Small intestine (tissue), 7 donors: ENCODE measurements at regions not wholly inside any gene's neighbourhood (a gene's known extent, or its start where the extent isn't known, plus 50 kb on each side); places are given as distances from the start of the nearest gene placed in this dataset.

Experiments
- DNase-seq, 2 donors: peaks; one replicate each; pipeline versions ENCODE4 v3.0.0 to v3.0.0-alpha.2; 2013
- FAIRE-seq: peaks from 2 replicates; lab custom pipeline; 2012; peaks lifted over from hg19 to GRCh38; lab: Jason Lieb, UNC
- H3K27ac ChIP-seq, 3 donors: one replicate each; pipeline ENCODE4 v1.5.1; 2013; ENCODE audit warnings: low read length in 2 of 3, mild to moderate bottlenecking in 2 of 3, control low read depth in 1 of 3, inconsistent platforms in 1 of 3, low read depth in 1 of 3, moderate library complexity in 1 of 3
- H3K27me3 ChIP-seq, 3 donors: one replicate each; pipeline ENCODE4 v1.6.1; 2013; ENCODE audit warnings: low read length in 3 of 3, inconsistent platforms in 1 of 3; ENCODE audit not compliant: control insufficient read depth in 3 of 3, insufficient read depth in 3 of 3
- H3K36me3 ChIP-seq, 3 donors: one replicate each; pipeline ENCODE4 v1.6.1; 2013; ENCODE audit warnings: low read length in 3 of 3, inconsistent platforms in 1 of 3, low read depth in 1 of 3, mild to moderate bottlenecking in 1 of 3, moderate library complexity in 1 of 3; ENCODE audit not compliant: control insufficient read depth in 3 of 3, insufficient read depth in 2 of 3
- H3K4me1 ChIP-seq, 3 donors: one replicate each; pipeline ENCODE4 v1.6.1; 2013; ENCODE audit warnings: low read length in 2 of 3, inconsistent platforms in 1 of 3, low read depth in 1 of 3, mild to moderate bottlenecking in 1 of 3, moderate library complexity in 1 of 3; ENCODE audit not compliant: control insufficient read depth in 3 of 3, insufficient read depth in 2 of 3
- H3K4me3 ChIP-seq, 3 donors: one replicate each; pipeline ENCODE4 v1.5.1; 2013; ENCODE audit warnings: low read length in 3 of 3, control low read depth in 1 of 3, inconsistent platforms in 1 of 3, low read depth in 1 of 3, mild to moderate bottlenecking in 1 of 3, moderate library complexity in 1 of 3
- H3K9me3 ChIP-seq, 2 donors: one replicate each; pipeline ENCODE4 v1.6.1; 2013; ENCODE audit warnings: low read depth in 1 of 2, low read length in 1 of 2; ENCODE audit not compliant: control insufficient read depth in 2 of 2, insufficient read depth in 1 of 2
- WGBS, 3 donors: extraction: QIAGEN DNeasy Blood & Tissue Kit; methylation state at CpG; one replicate each; pipeline ENCODE4 v1.1.7; 2013; 5-methylcytosine and 5-hydroxymethylcytosine counted together
- donor health status: healthy with polysubstance abuse.
- donor health status: control.
- donor health status: control.
- donor health status: Bipolar disorder and iron deficiency.
- donor health status: healthy.

DNA sequence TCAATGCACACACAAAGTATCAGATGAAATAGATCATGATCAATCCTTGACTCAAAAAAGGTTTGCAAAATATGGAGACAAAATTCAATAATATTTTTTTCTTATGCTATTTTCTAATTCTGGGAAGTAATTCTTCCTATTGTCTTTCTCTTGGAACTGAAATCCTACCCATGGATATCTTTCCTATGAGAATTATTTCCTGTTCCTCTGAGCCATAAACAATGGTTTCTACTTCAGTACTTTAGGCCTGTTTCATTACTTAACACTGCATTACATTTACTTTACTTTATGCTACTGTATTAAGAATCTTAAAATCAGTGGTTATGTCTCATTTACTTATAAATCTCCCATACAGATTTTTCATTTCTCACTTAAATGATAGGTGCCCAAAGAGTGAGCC lies 1025.4 kb upstream of the ACO1 start:
- Histone ChIP-seq H3K36me3 (no peaks in the 10 kb centered on the region), H3K4me1 (no peaks in the 10 kb centered on the region), H3K9me3 (no peaks in the 10 kb centered on the region), H3K4me3 (no peak overlapping the region), H3K27ac (no peak overlapping the region), H3K27me3 (no peaks in the 10 kb centered on the region)
- DNase-seq, result no peak
- no peak for FAIRE-seq

DNA sequence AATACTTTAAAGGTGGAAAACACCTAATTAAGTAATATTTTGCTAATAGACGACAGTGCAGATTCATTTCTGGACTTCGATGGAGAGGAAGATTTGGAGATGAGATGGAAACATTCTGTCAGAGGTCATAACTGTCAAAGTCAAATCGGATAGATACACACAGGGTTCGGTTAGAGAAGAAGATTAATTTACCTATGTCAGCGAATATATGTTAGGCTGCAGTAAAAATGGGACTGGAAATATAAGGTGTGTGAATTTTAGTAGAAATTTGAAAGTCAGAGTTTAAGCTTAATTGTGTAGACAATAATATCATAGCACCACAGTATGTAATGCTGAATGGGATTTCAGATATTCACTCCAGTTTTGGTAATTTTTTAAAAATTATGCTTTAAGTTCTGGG lies 1020.3 kb upstream of the ACO1 start:
- Histone ChIP-seq H3K27me3 (no peaks in the 10 kb centered on the region), H3K36me3 (no peaks in the 10 kb centered on the region), H3K27ac (no peak overlapping the region), H3K9me3 (no peaks in the 10 kb centered on the region), H3K4me3 (no peak overlapping the region), H3K4me1 (no peaks in the 10 kb centered on the region)
- FAIRE-seq (no peak), DNase-seq (no peak)
- WGBS, 3 donors, result 80 to 89% (median 81%) methylated on average over 5 of the region's 5 CpGs

DNA sequence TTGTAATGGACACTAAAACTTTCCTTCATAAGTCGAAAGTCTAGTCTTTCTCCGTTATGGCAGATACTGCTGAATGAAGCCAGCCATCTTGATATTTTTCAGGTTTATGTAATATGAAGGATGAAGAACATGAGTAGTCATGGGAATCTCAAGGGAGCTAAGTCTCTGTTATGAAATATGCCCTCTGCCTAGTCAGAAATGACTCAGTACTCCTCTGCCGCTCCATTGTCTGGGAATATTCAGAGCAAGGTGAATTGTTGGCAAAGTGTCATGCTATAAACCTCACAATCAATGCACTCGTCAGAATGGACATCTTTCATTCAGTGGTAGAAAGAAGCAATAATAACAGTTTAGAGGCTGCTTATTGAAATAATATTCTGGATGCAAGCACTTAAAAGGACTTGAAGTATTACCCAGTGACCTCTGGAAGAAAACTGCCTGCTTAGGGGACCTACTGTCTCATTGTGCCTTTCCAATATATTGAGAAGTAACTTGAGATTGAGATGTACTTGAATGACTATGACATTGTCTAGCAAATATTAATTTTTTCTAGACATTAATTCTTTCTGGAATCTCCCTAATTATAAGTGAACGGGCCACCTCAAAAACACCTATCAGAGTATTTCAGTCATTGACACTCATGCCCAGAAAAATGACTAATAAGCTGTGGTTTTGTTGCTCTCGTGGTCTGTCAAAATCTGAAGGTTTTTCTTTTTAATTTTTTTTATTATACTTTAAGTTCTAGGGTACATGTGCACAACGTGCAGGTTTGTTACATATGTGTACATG lies 1011.5 kb upstream of the ACO1 start:
- Histone ChIP-seq H3K4me1 (no peaks in the 10 kb centered on the region), H3K9me3 (no peaks in the 10 kb centered on the region), H3K27ac (no peak overlapping the region), H3K4me3 (no peak overlapping the region), H3K27me3 (no peaks in the 10 kb centered on the region), H3K36me3 (no peaks in the 10 kb centered on the region)
- no peak for DNase-seq
- no peak for FAIRE-seq
- WGBS, 3 donors, result 73 to 87% (median 77%) methylated on average over 7 of the region's 7 CpGs

DNA sequence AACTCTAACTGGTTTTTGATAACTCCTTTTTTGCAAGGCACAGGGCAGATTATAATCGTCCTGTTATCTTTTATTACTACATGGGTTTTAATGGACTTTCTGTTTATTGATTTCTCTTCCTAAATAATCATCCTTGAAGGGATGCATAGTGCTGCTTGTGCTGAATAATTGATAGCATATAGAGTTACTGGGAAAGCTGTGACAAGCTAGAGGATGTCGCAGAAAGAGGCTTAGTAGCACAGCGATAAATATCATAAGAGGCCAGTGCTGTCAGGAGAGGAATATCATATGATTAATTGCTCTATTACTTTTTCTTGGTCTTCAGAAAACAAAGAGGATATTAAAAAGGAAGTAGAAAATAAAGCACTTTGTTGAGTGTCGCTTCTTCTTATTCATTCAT lies 1007.1 kb upstream of the ACO1 start:
- Histone ChIP-seq H3K27ac (no peak overlapping the region), H3K4me1 (no peaks in the 10 kb centered on the region), H3K36me3 (no peaks in the 10 kb centered on the region), H3K4me3 (no peak overlapping the region), H3K9me3 (no peaks in the 10 kb centered on the region), H3K27me3 (no peaks in the 10 kb centered on the region)
- FAIRE-seq (no peak), DNase-seq (no peak)
- 70 to 75% (median 72%) methylated on average over 4 of the region's 4 CpGs for WGBS, 3 donors

DNA sequence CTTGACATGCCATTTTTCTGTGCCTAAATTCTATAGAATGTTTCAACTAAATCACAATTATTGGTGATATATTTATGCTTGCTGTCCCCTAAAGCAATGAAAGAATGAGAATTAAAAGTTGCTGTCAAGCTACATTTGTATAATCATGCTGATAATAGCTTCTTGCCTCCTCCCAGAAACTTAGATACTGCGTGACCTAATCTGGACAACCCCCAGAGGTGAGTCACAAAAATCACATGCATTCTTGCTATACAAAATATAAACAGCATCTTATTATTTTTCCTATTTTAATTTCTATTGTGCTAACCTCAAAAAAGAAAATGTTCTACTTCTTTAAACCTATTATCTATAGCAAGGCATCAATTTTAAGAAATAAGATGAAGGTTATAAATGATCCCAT lies 995.8 kb upstream of the ACO1 start:
- no peaks in the 10 kb centered on the region for H3K36me3 ChIP-seq
- FAIRE-seq, result no peak
- WGBS, 3 donors, result 53 to 72% (median 61%) methylated on average over 1 of the region's 1 CpG
- H3K4me3 ChIP-seq, result no peak overlapping the region
- H3K27ac ChIP-seq, result no peak overlapping the region
- no peaks in the 10 kb centered on the region for H3K9me3 ChIP-seq
- no peaks in the 10 kb centered on the region for H3K27me3 ChIP-seq
- H3K4me1 ChIP-seq, result no peaks in the 10 kb centered on the region
- DNase-seq, result no peak

DNA sequence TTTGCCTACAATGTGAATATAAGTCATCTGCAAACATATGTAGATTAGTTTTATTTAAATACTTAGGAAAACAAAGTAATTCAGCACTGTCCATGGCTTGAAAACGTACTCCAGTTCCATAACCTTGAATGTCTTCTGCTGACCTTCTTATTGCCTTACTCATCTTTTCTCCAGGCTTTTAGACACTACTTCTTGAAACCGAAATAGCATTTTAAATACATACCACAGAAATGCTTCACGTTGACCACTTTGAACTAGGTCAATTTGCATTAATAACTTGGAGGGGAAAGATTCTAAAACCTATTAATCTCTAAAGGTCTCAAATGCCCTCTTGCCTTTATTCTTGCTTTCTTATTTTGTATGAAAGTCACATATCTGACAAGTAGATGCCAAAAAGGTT lies 995.4 kb upstream of the ACO1 start:
- no peak overlapping the region for H3K4me3 ChIP-seq
- FAIRE-seq (no peak), DNase-seq (no peak)
- no peaks in the 10 kb centered on the region for H3K36me3 ChIP-seq
- 58 to 76% (median 61%) methylated on average over 3 of the region's 3 CpGs for WGBS, 3 donors
- H3K27ac ChIP-seq, result no peak overlapping the region
- H3K9me3 ChIP-seq, result no peaks in the 10 kb centered on the region
- no peaks in the 10 kb centered on the region for H3K27me3 ChIP-seq
- H3K4me1 ChIP-seq, result no peaks in the 10 kb centered on the region

DNA sequence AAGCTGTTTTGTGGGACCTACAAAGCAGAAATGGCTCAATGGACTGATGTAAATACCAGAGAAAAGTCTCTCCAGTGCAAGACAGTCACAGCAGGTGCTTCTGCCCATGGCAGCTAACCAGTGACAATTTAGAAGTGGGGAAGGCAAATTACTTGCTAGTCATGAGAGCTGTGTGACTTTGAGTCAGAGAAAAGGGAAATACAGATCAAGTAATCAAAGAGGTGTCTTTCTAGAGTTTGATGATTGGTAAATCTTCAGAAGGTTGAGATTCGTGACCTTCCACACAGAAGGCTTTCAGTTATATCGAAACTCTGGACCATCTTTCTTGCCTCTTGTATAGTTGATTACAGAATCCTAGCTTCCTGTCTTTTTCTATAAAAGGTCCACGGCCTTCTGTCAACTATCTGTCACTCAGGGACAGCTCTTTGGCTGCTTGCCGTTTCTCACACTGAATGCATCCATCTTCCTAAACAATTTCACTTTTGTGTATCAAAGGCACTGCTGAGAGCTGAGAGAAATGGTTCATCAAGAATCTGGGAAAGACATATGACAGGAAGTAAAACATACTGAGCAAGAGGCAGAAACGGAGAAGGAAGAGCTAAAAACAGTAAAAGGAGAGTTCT lies 993.9 kb upstream of the ACO1 start:
- H3K4me1 ChIP-seq, result no peaks in the 10 kb centered on the region
- no peak for DNase-seq
- H3K9me3 ChIP-seq, result no peaks in the 10 kb centered on the region
- FAIRE-seq, result no peak
- no peak overlapping the region for H3K4me3 ChIP-seq
- whole genome bisulfite sequencing, 3 donors, result 36 to 58% (median 53%) methylated on average over 5 of the region's 5 CpGs
- H3K36me3 ChIP-seq, result no peaks in the 10 kb centered on the region
- no peak overlapping the region for H3K27ac ChIP-seq
- H3K27me3 ChIP-seq, result no peaks in the 10 kb centered on the region

DNA sequence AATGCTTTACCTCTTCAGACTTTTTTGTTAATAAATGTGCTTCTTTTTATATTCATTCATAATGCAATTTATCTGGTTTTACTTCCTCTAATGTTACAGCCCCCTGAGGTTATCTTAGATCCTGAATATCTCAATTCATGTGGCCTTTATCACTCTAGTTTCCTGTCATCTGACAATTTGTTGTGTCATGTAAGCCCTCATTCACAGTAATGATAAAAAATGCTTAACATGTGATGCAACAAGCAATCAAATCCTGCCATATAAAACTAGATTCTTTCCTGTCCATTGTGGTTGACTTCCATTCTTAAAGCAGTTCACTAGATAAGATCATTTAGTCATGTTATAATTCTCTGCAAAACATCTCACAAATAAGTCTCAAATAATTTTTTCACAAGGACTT lies 991.2 kb upstream of the ACO1 start:
- H3K36me3 ChIP-seq, result no peaks in the 10 kb centered on the region
- H3K27me3 ChIP-seq, result no peaks in the 10 kb centered on the region
- no peak overlapping the region for H3K27ac ChIP-seq
- no peaks in the 10 kb centered on the region for H3K9me3 ChIP-seq
- FAIRE-seq (no peak), DNase-seq (no peak)
- H3K4me3 ChIP-seq, result no peak overlapping the region
- H3K4me1 ChIP-seq, result no peaks in the 10 kb centered on the region
